ENCODE measurements at regions not wholly inside any gene's neighbourhood (a gene's known extent, or its start where the extent isn't known, plus 50 kb on each side); places are given as distances from the start of the nearest gene placed in this dataset.

DNA sequence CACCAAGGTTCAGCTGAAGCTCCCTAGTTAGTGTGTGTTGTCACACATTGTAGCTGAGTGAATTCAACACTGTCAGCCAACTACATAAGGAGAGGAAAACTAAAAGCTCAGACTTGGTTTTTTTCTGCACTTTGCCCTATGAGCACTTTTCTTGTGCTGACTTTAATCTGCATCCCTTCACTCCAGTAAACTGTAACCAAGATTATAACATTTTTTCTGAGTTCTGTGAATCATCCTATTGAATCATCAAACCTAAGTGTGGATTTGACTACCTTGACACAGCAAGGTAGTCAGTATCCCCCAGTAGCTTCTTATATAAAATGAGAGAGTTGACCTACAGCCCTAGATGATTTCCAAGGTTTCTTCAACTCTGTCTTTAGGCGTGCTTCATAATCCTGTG lies 325.0 kb downstream of the AGTPBP1 start:
- DNase-seq (ENCODE audit: low spot score in 2 of 2) = no peak
- no peak for TF ChIP-seq POLR2A (IDR thresholded peaks at IDR 0.05)
- no peak for TF ChIP-seq CTCF (IDR thresholded peaks at IDR 0.05)
- WGBS, 2 donors = 81 to 85% methylated on average over 1 of the region's 1 CpG
- intact Hi-C loops (cut with DNase I; ENCODE audit: low total_unique reads) = no loop called here
- H3K4me3 ChIP-seq (ENCODE audit: low read depth, poor library complexity, severe bottlenecking) = no peak overlapping the region

- no peak for DNase-seq (ENCODE audit: low spot score in 2 of 2)
- intact Hi-C loops (cut with DNase I; ENCODE audit: low total_unique reads) = no loop called here
- no peak overlapping the region for H3K4me3 ChIP-seq (ENCODE audit: low read depth, poor library complexity, severe bottlenecking)
- no peak for TF ChIP-seq CTCF (IDR thresholded peaks at IDR 0.05)
- TF ChIP-seq POLR2A (IDR thresholded peaks at IDR 0.05) = no peak
- 45 to 46% methylated on average over 5 of the region's 5 CpGs for WGBS, 2 donors
These were observed 327.4 kb downstream of the AGTPBP1 start for GRCh38 chr9:85414390-85414789.

DNA sequence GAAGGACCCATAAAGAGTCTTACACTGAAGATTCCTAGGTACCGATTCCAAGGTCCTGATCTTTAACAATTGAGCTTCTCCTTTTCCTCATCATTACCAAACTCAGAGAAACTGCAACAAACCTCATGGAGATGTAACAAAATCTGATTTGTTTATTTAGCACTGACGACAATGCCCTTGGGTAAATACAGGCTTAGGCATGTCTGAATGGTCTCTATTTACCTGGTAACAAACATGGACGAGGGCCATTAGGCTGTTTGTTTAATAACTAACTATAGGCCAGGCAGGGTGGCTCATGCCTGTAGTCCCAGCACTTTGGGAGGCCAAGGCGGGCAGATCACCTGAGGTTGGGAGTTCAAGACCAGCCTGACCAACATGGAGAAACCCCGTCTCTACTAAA lies 333.3 kb downstream of the AGTPBP1 start:
- TF ChIP-seq POLR2A (IDR thresholded peaks at IDR 0.05) (no peak), CTCF (IDR thresholded peaks at IDR 0.05) (no peak)
- H3K4me3 ChIP-seq (ENCODE audit: low read depth, poor library complexity, severe bottlenecking) = no peak overlapping the region
- 67 to 85% methylated on average over 5 of the region's 5 CpGs for WGBS, 2 donors
- no peak for DNase-seq (ENCODE audit: low spot score in 2 of 2)
- intact Hi-C loops (cut with DNase I; ENCODE audit: low total_unique reads) = no loop called here

DNA sequence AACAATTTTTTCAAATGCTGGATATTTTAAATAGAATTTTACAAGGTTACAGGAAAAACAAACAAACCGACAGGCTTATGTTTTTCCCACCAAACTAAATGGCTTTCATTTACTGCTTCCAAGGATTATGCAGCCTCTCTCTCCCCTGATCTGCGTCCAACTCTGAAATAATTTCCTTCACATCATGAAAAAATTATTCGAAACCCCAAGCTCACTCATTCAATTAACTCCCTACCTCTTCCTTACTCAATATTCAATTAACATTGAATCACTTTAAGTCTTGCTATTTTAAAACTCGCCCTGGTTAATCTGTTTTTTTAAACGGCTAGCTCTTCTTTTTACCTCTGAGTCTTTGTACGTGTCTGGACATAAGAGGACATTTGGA lies 336.2 kb downstream of the AGTPBP1 start:
- no peak for DNase-seq (ENCODE audit: low spot score in 2 of 2)
- H3K4me3 ChIP-seq (ENCODE audit: low read depth, poor library complexity, severe bottlenecking) = no peak overlapping the region
- WGBS, 2 donors = 62 to 70% methylated on average over 6 of the region's 6 CpGs
- TF ChIP-seq CTCF (IDR thresholded peaks at IDR 0.05) (no peak), POLR2A (IDR thresholded peaks at IDR 0.05) (no peak)
- intact Hi-C loops (cut with DNase I; ENCODE audit: low total_unique reads) = no loop called here

DNA sequence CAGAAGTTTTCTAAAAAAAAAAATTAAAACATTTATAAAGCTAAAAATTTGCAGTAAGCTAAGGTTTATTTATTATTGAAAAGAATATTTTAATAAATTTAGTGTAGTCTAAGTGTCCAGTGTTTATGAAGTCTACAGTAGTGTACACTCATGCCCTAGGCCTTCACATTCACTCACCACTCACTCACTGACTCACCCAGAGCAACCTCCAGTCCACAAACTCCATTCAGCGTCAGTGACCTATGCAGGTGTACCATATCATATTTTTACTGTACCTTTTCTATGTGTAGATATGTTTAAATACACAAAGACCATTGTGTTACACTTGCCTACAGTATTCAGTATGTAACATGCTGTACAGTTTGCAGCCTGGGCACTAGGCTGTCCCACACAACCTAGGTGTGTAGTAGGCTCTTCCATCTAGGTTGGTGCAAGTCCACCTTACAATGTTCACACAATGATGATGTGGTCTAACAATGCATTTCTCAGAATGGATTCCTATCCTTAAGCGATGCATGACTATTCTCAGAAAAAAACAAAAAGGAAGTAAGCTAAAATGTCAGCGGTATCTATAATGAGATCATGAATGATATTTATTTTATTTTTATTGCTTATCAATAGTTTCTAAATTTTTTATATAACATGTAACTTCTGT lies 336.7 kb downstream of the AGTPBP1 start:
- 62 to 86% methylated on average over 3 of the region's 3 CpGs for WGBS, 2 donors
- no peak overlapping the region for H3K4me3 ChIP-seq (ENCODE audit: low read depth, poor library complexity, severe bottlenecking)
- intact Hi-C loops (cut with DNase I; ENCODE audit: low total_unique reads) = no loop called here
- TF ChIP-seq CTCF (IDR thresholded peaks at IDR 0.05) (no peak), POLR2A (IDR thresholded peaks at IDR 0.05) (no peak)
- no peak for DNase-seq (ENCODE audit: low spot score in 2 of 2)

GRCh38 chr9:85402551-85402950 lies 339.2 kb downstream of the AGTPBP1 start:
- DNase-seq (ENCODE audit: low spot score in 2 of 2) = no peak
- intact Hi-C loops (cut with DNase I; ENCODE audit: low total_unique reads) = no loop called here
- H3K4me3 ChIP-seq (ENCODE audit: low read depth, poor library complexity, severe bottlenecking) = no peak overlapping the region
- TF ChIP-seq POLR2A (IDR thresholded peaks at IDR 0.05) = no peak
- TF ChIP-seq CTCF (IDR thresholded peaks at IDR 0.05) = no peak
- 59 to 74% methylated on average over 5 of the region's 5 CpGs for WGBS, 2 donors
